ENCODE measurements at regions not wholly inside any gene's neighbourhood (a gene's known extent, or its start where the extent isn't known, plus 50 kb on each side); places are given as distances from the start of the nearest gene placed in this dataset.

DNA sequence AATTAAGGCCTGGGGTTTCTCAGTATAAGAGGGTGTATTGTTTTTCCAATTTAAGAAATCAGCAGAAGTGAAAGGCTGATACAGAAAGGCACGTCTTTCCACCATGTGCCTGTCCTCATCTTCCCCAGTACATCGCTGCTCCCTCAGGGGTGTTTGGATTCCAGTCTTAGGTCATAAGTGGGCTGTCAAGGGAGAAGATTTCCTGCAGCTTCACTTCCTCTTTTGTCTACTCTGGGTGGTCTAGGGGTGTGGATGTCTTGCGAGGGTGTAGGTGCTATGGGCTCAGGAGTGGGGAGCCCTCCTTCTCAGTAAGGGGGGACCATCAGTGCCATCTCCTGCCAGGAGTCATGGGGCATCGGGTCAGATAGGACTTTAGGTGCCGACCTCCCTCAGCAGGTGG lies 999.8 kb upstream of the NCAM2 start:
- no peak overlapping the region for H3K4me2 ChIP-seq (ENCODE audit: low read depth, low read length)
- TF ChIP-seq EZH2 (optimal IDR thresholded peaks at IDR 0.05; ENCODE audit: low read depth, low read length): no peak
- TF ChIP-seq, protein P1, sequence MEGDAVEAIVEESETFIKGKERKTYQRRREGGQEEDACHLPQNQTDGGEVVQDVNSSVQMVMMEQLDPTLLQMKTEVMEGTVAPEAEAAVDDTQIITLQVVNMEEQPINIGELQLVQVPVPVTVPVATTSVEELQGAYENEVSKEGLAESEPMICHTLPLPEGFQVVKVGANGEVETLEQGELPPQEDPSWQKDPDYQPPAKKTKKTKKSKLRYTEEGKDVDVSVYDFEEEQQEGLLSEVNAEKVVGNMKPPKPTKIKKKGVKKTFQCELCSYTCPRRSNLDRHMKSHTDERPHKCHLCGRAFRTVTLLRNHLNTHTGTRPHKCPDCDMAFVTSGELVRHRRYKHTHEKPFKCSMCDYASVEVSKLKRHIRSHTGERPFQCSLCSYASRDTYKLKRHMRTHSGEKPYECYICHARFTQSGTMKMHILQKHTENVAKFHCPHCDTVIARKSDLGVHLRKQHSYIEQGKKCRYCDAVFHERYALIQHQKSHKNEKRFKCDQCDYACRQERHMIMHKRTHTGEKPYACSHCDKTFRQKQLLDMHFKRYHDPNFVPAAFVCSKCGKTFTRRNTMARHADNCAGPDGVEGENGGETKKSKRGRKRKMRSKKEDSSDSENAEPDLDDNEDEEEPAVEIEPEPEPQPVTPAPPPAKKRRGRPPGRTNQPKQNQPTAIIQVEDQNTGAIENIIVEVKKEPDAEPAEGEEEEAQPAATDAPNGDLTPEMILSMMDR (IDR thresholded peaks at IDR 0.05; ENCODE audit: low read length): no peak
- TF ChIP-seq EZH2phosphoT487 (IDR thresholded peaks at IDR 0.05; ENCODE audit: low read length): no peak
- no peak for DNase-seq

DNA sequence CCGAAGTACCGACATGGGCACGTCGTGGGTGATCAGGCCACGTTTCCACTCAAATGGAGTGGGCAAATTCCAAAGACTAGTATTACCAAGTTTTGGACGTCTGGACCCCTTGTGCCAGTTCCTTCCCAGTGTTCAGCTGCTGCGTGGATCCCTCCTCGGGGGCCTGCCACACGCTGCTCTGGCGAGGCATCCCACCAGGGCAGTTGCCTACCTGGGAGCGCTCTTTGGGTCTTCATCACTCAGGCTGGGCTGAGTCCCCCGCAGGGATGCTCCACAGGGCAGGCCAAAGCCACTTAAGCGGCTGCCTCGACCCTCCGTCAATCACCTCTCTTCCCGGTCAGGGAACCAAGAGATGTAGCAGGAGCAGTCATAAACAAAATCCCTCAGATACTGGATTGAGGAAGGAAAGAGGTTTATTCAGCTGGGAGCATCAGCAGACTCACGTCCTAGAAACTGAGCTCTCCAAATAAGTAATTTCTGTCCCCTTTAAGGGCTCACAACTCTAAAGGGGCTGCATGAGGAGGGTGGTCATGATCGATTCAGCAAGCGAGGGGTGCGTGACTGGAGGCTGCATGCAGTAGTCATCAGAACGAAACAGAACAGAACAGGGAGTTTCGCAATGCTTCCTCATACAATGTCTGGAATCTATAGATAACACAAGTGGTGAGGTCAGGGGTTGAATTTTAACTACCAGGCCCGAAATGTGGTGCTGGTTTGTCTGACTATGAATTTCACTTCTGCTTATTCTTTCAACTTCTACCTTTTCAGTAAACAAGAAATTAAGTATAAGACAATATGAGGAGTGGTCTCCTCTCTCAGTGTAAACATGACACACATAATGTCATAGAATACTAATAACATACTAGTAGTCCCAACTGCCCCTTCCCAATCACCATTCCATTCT lies 998.6 kb upstream of the NCAM2 start:
- no peak overlapping the region for H3K27ac ChIP-seq (ENCODE audit: low read length)

More for the DNA sequence above, 999.8 kb upstream of the NCAM2 start:
- no peak overlapping the region for H3K4me3 ChIP-seq (ENCODE audit: low read length)
- no peaks in the 10 kb centered on the region for H4K20me1 ChIP-seq (ENCODE audit: insufficient read depth, low read length)
- no peaks in the 10 kb centered on the region for H3K9me2 ChIP-seq (replicated peaks; ENCODE audit: insufficient read depth, low read length)
- H2AFZ ChIP-seq (ENCODE audit: low read length): no peak overlapping the region
- no peak overlapping the region for H3K27ac ChIP-seq (ENCODE audit: low read length)
- H3K4me1 ChIP-seq (ENCODE audit: low read length): no peaks in the 10 kb centered on the region
- H3K27me3 ChIP-seq (replicated peaks; ENCODE audit: insufficient read depth, low read length): no peaks in the 10 kb centered on the region
- H3K9ac ChIP-seq (ENCODE audit: low read length): no peak overlapping the region
- no peaks in the 10 kb centered on the region for H3K9me3 ChIP-seq (replicated peaks; ENCODE audit: insufficient read depth, low read length)
- no peaks in the 10 kb centered on the region for H3K36me3 ChIP-seq (replicated peaks; ENCODE audit: insufficient read depth, low read length)
- no peaks in the 10 kb centered on the region for H3F3A ChIP-seq (ENCODE audit: insufficient read depth, low read length)
- no peaks in the 10 kb centered on the region for H3K79me2 ChIP-seq (ENCODE audit: low read length)

DNA sequence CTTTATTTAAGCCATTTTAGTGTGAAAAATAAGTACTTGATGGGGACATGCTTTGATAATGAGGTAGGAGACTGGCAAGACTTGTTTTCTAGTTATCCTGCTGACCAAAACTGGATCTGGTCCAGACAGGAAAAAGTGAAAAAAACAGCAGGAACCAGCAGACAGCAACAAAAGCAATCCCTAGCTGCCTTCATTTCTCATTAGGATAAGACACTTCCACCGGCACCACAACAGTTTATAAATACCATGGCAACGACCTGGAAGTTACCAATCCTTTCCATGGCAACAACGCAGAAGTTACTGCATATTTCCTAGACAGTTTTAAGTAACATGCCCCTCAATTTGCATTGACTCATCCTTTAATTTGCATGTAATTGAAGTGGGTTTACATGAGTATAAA lies 993.8 kb upstream of the NCAM2 start:
- Histone ChIP-seq H3K9me2 (replicated peaks; ENCODE audit: insufficient read depth, low read length) (no peaks in the 10 kb centered on the region), H4K20me1 (ENCODE audit: insufficient read depth, low read length) (no peaks in the 10 kb centered on the region), H3K79me2 (ENCODE audit: low read length) (no peaks in the 10 kb centered on the region), H3K9ac (ENCODE audit: low read length) (no peak overlapping the region), H3F3A (ENCODE audit: insufficient read depth, low read length) (no peaks in the 10 kb centered on the region), H3K27me3 (replicated peaks; ENCODE audit: insufficient read depth, low read length) (no peaks in the 10 kb centered on the region), H3K36me3 (replicated peaks; ENCODE audit: insufficient read depth, low read length) (no peaks in the 10 kb centered on the region), H3K4me3 (ENCODE audit: low read length) (no peak overlapping the region), H3K4me1 (ENCODE audit: low read length) (no peaks in the 10 kb centered on the region), H3K4me2 (ENCODE audit: low read depth, low read length) (no peak overlapping the region), H3K9me3 (replicated peaks; ENCODE audit: insufficient read depth, low read length) (no peaks in the 10 kb centered on the region), H2AFZ (ENCODE audit: low read length) (no peak overlapping the region), H3K27ac (ENCODE audit: low read length) (no peak overlapping the region)
- TF ChIP-seq, protein P1 (IDR thresholded peaks at IDR 0.05; ENCODE audit: low read length): no peak
- TF ChIP-seq EZH2phosphoT487 (IDR thresholded peaks at IDR 0.05; ENCODE audit: low read length) (no peak), EZH2 (optimal IDR thresholded peaks at IDR 0.05; ENCODE audit: low read depth, low read length) (no peak)
- no peak for DNase-seq

More for the DNA sequence above, 998.6 kb upstream of the NCAM2 start:
- Histone ChIP-seq H3K9me3 (replicated peaks; ENCODE audit: insufficient read depth, low read length) (no peaks in the 10 kb centered on the region), H3K36me3 (replicated peaks; ENCODE audit: insufficient read depth, low read length) (no peaks in the 10 kb centered on the region), H3K27me3 (replicated peaks; ENCODE audit: insufficient read depth, low read length) (no peaks in the 10 kb centered on the region), H3F3A (ENCODE audit: insufficient read depth, low read length) (no peaks in the 10 kb centered on the region), H3K4me3 (ENCODE audit: low read length) (no peak overlapping the region), H3K4me1 (ENCODE audit: low read length) (no peaks in the 10 kb centered on the region), H3K79me2 (ENCODE audit: low read length) (no peaks in the 10 kb centered on the region), H3K9me2 (replicated peaks; ENCODE audit: insufficient read depth, low read length) (no peaks in the 10 kb centered on the region), H4K20me1 (ENCODE audit: insufficient read depth, low read length) (no peaks in the 10 kb centered on the region), H2AFZ (ENCODE audit: low read length) (no peak overlapping the region), H3K9ac (ENCODE audit: low read length) (no peak overlapping the region), H3K4me2 (ENCODE audit: low read depth, low read length) (no peak overlapping the region)
- no peak for TF ChIP-seq EZH2 (optimal IDR thresholded peaks at IDR 0.05; ENCODE audit: low read depth, low read length)
- DNase-seq: no peak

DNA sequence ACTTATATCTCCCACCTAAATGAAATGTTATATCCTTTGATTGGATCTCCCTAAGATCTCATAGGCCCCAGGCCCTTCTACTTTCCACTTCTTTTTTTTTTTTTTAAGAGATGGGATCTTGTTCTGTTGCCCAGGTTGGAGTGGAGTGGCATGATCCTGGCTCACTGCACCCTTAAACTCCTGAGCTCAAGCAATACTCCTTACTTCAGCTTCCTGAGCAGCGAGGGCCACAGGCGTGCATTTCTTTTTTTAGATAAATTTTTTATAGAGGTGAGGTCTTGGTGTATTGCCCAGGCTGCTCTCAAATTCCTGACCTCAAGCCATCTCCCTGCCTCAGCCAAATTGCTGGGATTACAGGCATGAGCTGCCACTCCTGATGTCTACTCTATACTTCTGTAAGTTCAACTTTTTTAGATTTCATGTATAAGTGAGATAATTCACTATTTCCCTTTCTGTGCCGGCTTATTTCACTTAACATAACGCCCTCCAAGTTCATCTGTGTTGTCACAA lies 987.5 kb upstream of the NCAM2 start:
- no peak overlapping the region for H3K9ac ChIP-seq (ENCODE audit: low read length)
- no peaks in the 10 kb centered on the region for H3K9me3 ChIP-seq (replicated peaks; ENCODE audit: insufficient read depth, low read length)

More for the DNA sequence above, 987.5 kb upstream of the NCAM2 start:
- no peaks in the 10 kb centered on the region for H3F3A ChIP-seq (ENCODE audit: insufficient read depth, low read length)
- no peaks in the 10 kb centered on the region for H3K9me2 ChIP-seq (replicated peaks; ENCODE audit: insufficient read depth, low read length)
- TF ChIP-seq EZH2phosphoT487 (IDR thresholded peaks at IDR 0.05; ENCODE audit: low read length) (no peak), EZH2 (optimal IDR thresholded peaks at IDR 0.05; ENCODE audit: low read depth, low read length) (no peak)
- TF ChIP-seq, protein P1 (IDR thresholded peaks at IDR 0.05; ENCODE audit: low read length): no peak
- DNase-seq: no peak
- H4K20me1 ChIP-seq (ENCODE audit: insufficient read depth, low read length): no peaks in the 10 kb centered on the region
- H3K36me3 ChIP-seq (replicated peaks; ENCODE audit: insufficient read depth, low read length): no peaks in the 10 kb centered on the region
- no peaks in the 10 kb centered on the region for H3K4me1 ChIP-seq (ENCODE audit: low read length)
- no peak overlapping the region for H3K27ac ChIP-seq (ENCODE audit: low read length)
- H3K27me3 ChIP-seq (replicated peaks; ENCODE audit: insufficient read depth, low read length): no peaks in the 10 kb centered on the region
- no peak overlapping the region for H2AFZ ChIP-seq (ENCODE audit: low read length)
- no peaks in the 10 kb centered on the region for H3K79me2 ChIP-seq (ENCODE audit: low read length)
- no peak overlapping the region for H3K4me2 ChIP-seq (ENCODE audit: low read depth, low read length)
- no peak overlapping the region for H3K4me3 ChIP-seq (ENCODE audit: low read length)

Data from MM.1S (cell line).